ENCODE measurements at regions not wholly inside any gene's neighbourhood (a gene's known extent, or its start where the extent isn't known, plus 50 kb on each side); places are given as distances from the start of the nearest gene placed in this dataset.

DNA sequence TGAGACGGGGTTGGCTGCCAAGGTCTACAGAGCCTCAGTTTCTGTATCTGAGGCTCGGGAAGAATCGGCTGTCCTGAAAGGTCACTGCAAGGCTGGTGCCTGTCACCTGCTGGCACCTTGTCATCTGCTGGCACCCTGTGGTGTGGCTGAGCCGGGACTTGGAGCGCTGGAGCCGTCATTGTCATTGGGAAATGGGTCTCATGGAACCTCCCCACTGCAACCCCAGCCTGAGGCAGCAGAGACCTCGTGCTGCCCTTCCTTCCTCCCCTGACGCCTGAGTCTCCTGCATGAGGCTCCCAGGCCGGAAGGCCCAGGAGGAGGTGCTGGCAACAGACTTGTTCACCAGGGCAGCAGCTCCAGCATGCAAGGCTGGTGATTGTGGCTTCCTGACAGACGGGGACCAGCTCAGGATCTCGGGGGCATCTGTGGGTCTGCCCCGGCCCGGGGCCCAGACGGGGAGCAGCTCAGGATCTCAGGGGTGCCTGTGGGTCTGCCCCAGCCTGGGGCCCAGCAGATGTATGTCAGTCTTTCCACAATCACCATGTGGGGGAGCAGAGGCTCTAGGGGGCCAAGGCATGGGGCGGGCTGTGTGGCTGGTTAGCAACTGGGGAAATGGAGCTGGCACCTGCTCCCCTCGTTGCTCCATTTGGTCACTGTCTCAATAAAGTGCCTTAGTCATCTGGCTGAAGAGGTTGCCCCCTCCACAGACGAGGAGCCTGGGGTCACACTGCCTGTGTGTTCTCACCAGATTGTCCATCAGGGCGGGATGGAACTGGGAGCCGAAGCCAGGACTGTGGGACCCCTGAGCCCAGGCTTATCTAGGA is 668.7 kb downstream of the BRD1 start:
- TF ChIP-seq CEBPB (IDR thresholded peaks at IDR 0.05; ENCODE audit: low read depth) = no peak
- TF ChIP-seq POLR2AphosphoS5 (IDR thresholded peaks at IDR 0.05; ENCODE audit: low read depth, low read length) = no peak
- TF ChIP-seq EGR1 (IDR thresholded peaks at IDR 0.05; ENCODE audit: low read depth) = no peak
- no peak for TF ChIP-seq ZNF274 (IDR thresholded peaks at IDR 0.05; ENCODE audit: low read depth, low read length)
- TF ChIP-seq POLR2A (IDR thresholded peaks at IDR 0.05; ENCODE audit: borderline replicate concordance, extremely low read depth, insufficient read depth, insufficient read length) = no peak
- TF ChIP-seq, protein P1, sequence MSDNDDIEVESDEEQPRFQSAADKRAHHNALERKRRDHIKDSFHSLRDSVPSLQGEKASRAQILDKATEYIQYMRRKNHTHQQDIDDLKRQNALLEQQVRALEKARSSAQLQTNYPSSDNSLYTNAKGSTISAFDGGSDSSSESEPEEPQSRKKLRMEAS (IDR thresholded peaks at IDR 0.05) = no peak
- no peak for TF ChIP-seq ELF1 (IDR thresholded peaks at IDR 0.05; ENCODE audit: borderline replicate concordance, low read depth)
- no peak for TF ChIP-seq SP1 (IDR thresholded peaks at IDR 0.05; ENCODE audit: low read depth)
- no peak for TF ChIP-seq RAD21 (IDR thresholded peaks at IDR 0.05; ENCODE audit: low read depth)
- no peak for TF ChIP-seq ZFX (IDR thresholded peaks at IDR 0.05)
- no peak for TF ChIP-seq EZH2 (IDR thresholded peaks at IDR 0.05)
- TF ChIP-seq TCF7L2 (IDR thresholded peaks at IDR 0.05; ENCODE audit: borderline replicate concordance, extremely low read depth, insufficient read depth, insufficient read length) = no peak
- intact Hi-C loops (cut with micrococcal nuclease) = no loop called here
- H2AFZ ChIP-seq (ENCODE audit: low read depth, low read length, poor library complexity, severe bottlenecking) = no peak overlapping the region

More for the DNA sequence above, 668.7 kb downstream of the BRD1 start:
- BruUV-seq (replicated peaks) = no TSS peak
- Histone ChIP-seq H4K20me1 (ENCODE audit: insufficient read depth) (no peaks in the 10 kb centered on the region), H3K4me3 (replicated peaks in 1 of 2; ENCODE audit: low read depth in 1 of 2, low read length in 2 of 2) (no peak overlapping the region), H3K79me2 (ENCODE audit: insufficient read depth, low read length) (no peaks in the 10 kb centered on the region), H3K9me3 (ENCODE audit: control insufficient read depth in 1 of 2, insufficient read depth in 1 of 2, low read depth in 1 of 2, low read length in 2 of 2) (no peaks in the 10 kb centered on the region), H3K27me3 (ENCODE audit: insufficient read depth, low read length) (peaks cover 23% of the 10 kb centered on the region), H3K36me3 (ENCODE audit: control insufficient read depth in 1 of 2, insufficient read depth in 2 of 2, low read length in 2 of 2) (no peaks in the 10 kb centered on the region), H3K4me1 (ENCODE audit: control insufficient read depth in 1 of 2, insufficient read depth in 2 of 2, low read length in 2 of 2) (no peaks in the 10 kb centered on the region), H3K27ac (ENCODE audit: low read depth, low read length) (no peak overlapping the region), H3K9me2 (ENCODE audit: insufficient read depth) (no peaks in the 10 kb centered on the region), H3K9ac (ENCODE audit: low read length) (no peak overlapping the region), H3K4me2 (ENCODE audit: low read length) (no peak overlapping the region)
- ATAC-seq (no peak), DNase-seq (ENCODE audit: low read depth, low spot score) (no peak)
- ChIA-PET CTCF (no interaction called here), POLR2A (no interaction called here), RAD21 (ENCODE audit: low non-redundant PET in 1 of 2, low total read pairs in 2 of 2, uncharacterized antibody in 2 of 2, unreplicated experiment in 2 of 2) (interaction anchor here in 1 of 2 experiments (0.7 kb wide), 1 partner anchor 17 kb away, joined by 3 read pairs; no protein-coding TSS in a partner anchor)
